ENCODE measurements at regions not wholly inside any gene's neighbourhood (a gene's known extent, or its start where the extent isn't known, plus 50 kb on each side); places are given as distances from the start of the nearest gene placed in this dataset.

- TF ChIP-seq REST (IDR thresholded peaks at IDR 0.05; ENCODE audit: unreplicated experiment) (no peak), ZNF331 (CRISPR knock-in tag; IDR thresholded peaks at IDR 0.05; ENCODE audit: low read depth) (no peak), CREB1 (CRISPR knock-in tag; IDR thresholded peaks at IDR 0.05; ENCODE audit: low read depth) (no peak)
Observed at GRCh38 chr18:34506198-34506597, 203.9 kb upstream of the DTNA start (continued).

GRCh38 chr18:34509163-34509562 lies 200.9 kb upstream of the DTNA start:
- ATAC-seq (no peak), DNase-seq (ENCODE audit: low spot score) (no peak)
- no peak overlapping the region for H3K4me2 ChIP-seq
- no peaks in the 10 kb centered on the region; the same call in 1 of the 2 replicates for H3K9me2 ChIP-seq (ENCODE audit: insufficient read depth)
- Mint-ChIP-seq H3K36me3 (ENCODE audit: low read depth) (peaks cover 12% of the 10 kb centered on the region), H3K9me3 (peaks cover 2% of the 10 kb centered on the region; the same call in 2 of the 3 replicates), H3K4me3 (no peak overlapping the region), H3K27me3 (ENCODE audit: insufficient read depth, low read depth, poor library complexity) (no peaks in the 10 kb centered on the region), H3K27ac (no peak overlapping the region), H3K4me1 (peaks cover 27% of the 10 kb centered on the region)
- no peaks in the 10 kb centered on the region for H4K20me1 ChIP-seq (replicated peaks; ENCODE audit: insufficient read depth)
- TF ChIP-seq EZH2phosphoT487 (IDR thresholded peaks at IDR 0.05; ENCODE audit: unreplicated experiment) (no peak), ZNF462 (CRISPR knock-in tag; IDR thresholded peaks at IDR 0.05) (no peak), ZNF331 (CRISPR knock-in tag; IDR thresholded peaks at IDR 0.05; ENCODE audit: low read depth) (no peak), JUNB (IDR thresholded peaks at IDR 0.05; ENCODE audit: unreplicated experiment) (no peak), EZH2 (IDR thresholded peaks at IDR 0.05; ENCODE audit: low read depth, unreplicated experiment) (no peak), REST (IDR thresholded peaks at IDR 0.05; ENCODE audit: unreplicated experiment) (no peak), ZNF114 (CRISPR knock-in tag; IDR thresholded peaks at IDR 0.05) (no peak), CTCF (conservative IDR thresholded peaks at IDR 0.05; ENCODE audit: low read depth in 2 of 2) (no peak), CREB1 (CRISPR knock-in tag; IDR thresholded peaks at IDR 0.05; ENCODE audit: low read depth) (no peak), NANOG (IDR thresholded peaks at IDR 0.05; ENCODE audit: borderline replicate concordance) (no peak)
- H3K79me2 ChIP-seq (replicated peaks; ENCODE audit: insufficient read depth): peaks cover 8% of the 10 kb centered on the region; the same call in 1 of the 2 replicates
- H3K27ac ChIP-seq (ENCODE audit: low read depth): no peak overlapping the region
- no peaks in the 10 kb centered on the region for H3F3A ChIP-seq (replicated peaks; ENCODE audit: low read depth)
- no peaks in the 10 kb centered on the region for H3K36me3 ChIP-seq (ENCODE audit: insufficient read depth)
- H3K4me3 ChIP-seq: no peak overlapping the region
- H3K4me1 ChIP-seq (ENCODE audit: insufficient read depth): peaks cover 18% of the 10 kb centered on the region
- no peaks in the 10 kb centered on the region for H3K27me3 ChIP-seq (ENCODE audit: insufficient read depth)
- H2AFZ ChIP-seq: no peak overlapping the region

All from GM23338 (cell line).